ENCODE measurements at regions not wholly inside any gene's neighbourhood (a gene's known extent, or its start where the extent isn't known, plus 50 kb on each side); places are given as distances from the start of the nearest gene placed in this dataset.

DNA sequence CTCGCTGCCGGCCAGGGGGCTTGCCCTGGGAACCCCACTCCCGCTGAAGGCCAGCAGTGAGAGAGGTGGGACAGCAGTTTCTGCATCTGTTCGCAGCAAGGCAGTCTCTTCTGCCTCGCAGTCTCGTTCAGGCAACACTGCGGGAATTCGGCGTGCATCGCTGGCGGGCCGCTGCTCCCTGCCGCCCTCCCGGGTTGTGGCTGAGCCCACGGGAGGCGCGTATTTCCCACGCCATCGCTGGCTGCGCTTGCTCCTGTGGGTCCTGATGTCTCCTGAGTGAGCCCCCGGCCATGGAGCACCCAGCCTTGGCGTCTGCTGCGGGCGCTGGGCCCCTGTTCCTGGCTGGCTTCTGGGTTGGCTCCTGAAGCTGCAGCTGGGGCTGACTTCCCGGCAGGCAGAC is 227.9 kb downstream of the TEX29 start:
- TF ChIP-seq, protein P1, sequence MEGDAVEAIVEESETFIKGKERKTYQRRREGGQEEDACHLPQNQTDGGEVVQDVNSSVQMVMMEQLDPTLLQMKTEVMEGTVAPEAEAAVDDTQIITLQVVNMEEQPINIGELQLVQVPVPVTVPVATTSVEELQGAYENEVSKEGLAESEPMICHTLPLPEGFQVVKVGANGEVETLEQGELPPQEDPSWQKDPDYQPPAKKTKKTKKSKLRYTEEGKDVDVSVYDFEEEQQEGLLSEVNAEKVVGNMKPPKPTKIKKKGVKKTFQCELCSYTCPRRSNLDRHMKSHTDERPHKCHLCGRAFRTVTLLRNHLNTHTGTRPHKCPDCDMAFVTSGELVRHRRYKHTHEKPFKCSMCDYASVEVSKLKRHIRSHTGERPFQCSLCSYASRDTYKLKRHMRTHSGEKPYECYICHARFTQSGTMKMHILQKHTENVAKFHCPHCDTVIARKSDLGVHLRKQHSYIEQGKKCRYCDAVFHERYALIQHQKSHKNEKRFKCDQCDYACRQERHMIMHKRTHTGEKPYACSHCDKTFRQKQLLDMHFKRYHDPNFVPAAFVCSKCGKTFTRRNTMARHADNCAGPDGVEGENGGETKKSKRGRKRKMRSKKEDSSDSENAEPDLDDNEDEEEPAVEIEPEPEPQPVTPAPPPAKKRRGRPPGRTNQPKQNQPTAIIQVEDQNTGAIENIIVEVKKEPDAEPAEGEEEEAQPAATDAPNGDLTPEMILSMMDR (IDR thresholded peaks at IDR 0.05): no peak
- no peak for TF ChIP-seq POLR2A (IDR thresholded peaks at IDR 0.05; ENCODE audit: low read depth)

Measured in esophagus muscularis mucosa (tissue), 3 donors.